DND-41 (cell line): ENCODE measurements at regions not wholly inside any gene's neighbourhood (a gene's known extent, or its start where the extent isn't known, plus 50 kb on each side); places are given as distances from the start of the nearest gene placed in this dataset.
"Not testable (repeated sequence)": the region's sequence is repeated elsewhere in the genome, so short reads cannot be mapped to it uniquely, and the experiment has no call there.

Experiments used
- ATAC-seq: fragments of 200-7000 bp; cut with Tn5 transposase; 3 replicates; pipeline ENCODE4 v1.9.1; 2021; ENCODE audit warnings: low read depth; ENCODE audit not compliant: insufficient read depth
- DNase-seq: peaks from one replicate; pipeline ENCODE4 v3.0.0-alpha.2; 2020
- H2AFZ ChIP-seq: 2 replicates; pipeline ENCODE4 v1.6.0; 2012; ENCODE audit warnings: low read depth, low read length
- H3K27ac ChIP-seq: 2 replicates; pipeline ENCODE4 v1.5.1; 2012; ENCODE audit warnings: low read length, inconsistent platforms
- H3K27me3 ChIP-seq: fragments of 200-600 bp; sonication (generic); 2 replicates; pipeline ENCODE4 v1.6.0; 2012; ENCODE audit warnings: low read length, mild to moderate bottlenecking, inconsistent platforms; ENCODE audit not compliant: insufficient read depth, poor library complexity
- H3K36me3 ChIP-seq: 2 replicates; pipeline ENCODE4 v1.5.1; 2012; ENCODE audit warnings: low read length, inconsistent platforms; ENCODE audit not compliant: insufficient read depth
- H3K4me1 ChIP-seq: 2 replicates; pipeline ENCODE4 v1.5.1; 2012; ENCODE audit warnings: mild to moderate bottlenecking, low read length; ENCODE audit not compliant: insufficient read depth
- H3K4me2 ChIP-seq: 2 replicates; pipeline ENCODE4 v1.6.0; 2012; ENCODE audit warnings: mild to moderate bottlenecking, moderate library complexity, low read length, inconsistent platforms; ENCODE audit not compliant: insufficient read depth
- H3K4me3 ChIP-seq, 2 experiments: fragments of 200-600 bp in 1 of 2; shearing (Covaris generic) in 1 of 2; 2 replicates each; pipeline ENCODE4 v1.5.1; 2012 to 2016; ENCODE audit warnings: inconsistent platforms in 2 of 2, low read length in 2 of 2, mild to moderate bottlenecking in 2 of 2, low read depth in 1 of 2, moderate library complexity in 1 of 2
- H3K79me2 ChIP-seq: 2 replicates; pipeline ENCODE4 v1.6.0; 2012; ENCODE audit warnings: low read length, inconsistent platforms; ENCODE audit not compliant: insufficient read depth
- H3K9ac ChIP-seq: 2 replicates; pipeline ENCODE4 v1.6.0; 2012; ENCODE audit warnings: low read depth, mild to moderate bottlenecking, inconsistent platforms, low read length, moderate library complexity
- H3K9me3 ChIP-seq: 2 replicates; pipeline ENCODE4 v1.5.1; 2012; ENCODE audit warnings: low read length, moderate library complexity, mild to moderate bottlenecking, inconsistent platforms; ENCODE audit not compliant: insufficient read depth, severe bottlenecking
- H4K20me1 ChIP-seq: 2 replicates; pipeline ENCODE4 v1.6.0; 2012; ENCODE audit warnings: low read length; ENCODE audit not compliant: insufficient read depth
- EZH2 ChIP-seq: IDR thresholded peaks from 3 replicates; pipeline ENCODE4 v1.6.1; 2012; ENCODE audit warnings: borderline replicate concordance, low read depth, mild to moderate bottlenecking, moderate library complexity, low read length, inconsistent platforms; ENCODE audit not compliant: severe bottlenecking
- TF ChIP-seq, protein P1 (sequence below): IDR thresholded peaks from 2 replicates; pipeline ENCODE4 v1.5.1; 2012; ENCODE audit warnings: borderline replicate concordance, low read length, moderate library complexity, mild to moderate bottlenecking; ENCODE audit not compliant: poor library complexity, severe bottlenecking; ENCODE audit errors: extremely low read depth

DNA sequence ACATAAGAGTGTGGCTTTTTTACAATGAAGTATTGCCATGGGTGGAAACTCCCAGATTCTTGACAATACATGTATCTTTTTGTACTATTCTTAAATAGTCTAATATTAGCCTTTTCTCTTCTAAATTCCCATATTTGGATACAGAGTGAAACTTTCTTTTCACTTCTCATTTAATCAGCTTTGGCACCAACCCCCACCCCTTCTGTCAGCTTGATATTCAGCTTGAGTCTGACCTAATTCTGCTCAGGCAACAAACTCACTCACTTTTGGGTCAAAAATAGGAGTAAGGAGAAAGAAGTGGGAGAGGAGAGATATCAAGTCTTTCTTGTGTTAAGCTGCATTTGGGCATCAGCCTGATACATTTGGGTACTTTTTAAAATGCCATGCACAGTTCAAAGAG, 397.5 kb downstream of the COG6 start:
- H3K79me2 ChIP-seq, result no peaks in the 10 kb centered on the region
- H3K9ac ChIP-seq, result no peak overlapping the region
- H3K27me3 ChIP-seq, result peaks cover 7% of the 10 kb centered on the region
- no peak overlapping the region for H3K27ac ChIP-seq
- H2AFZ ChIP-seq, result no peak overlapping the region
- H3K9me3 ChIP-seq, result no peaks in the 10 kb centered on the region
- no peak for ATAC-seq
- H3K36me3 ChIP-seq, result no peaks in the 10 kb centered on the region
- TF ChIP-seq, protein P1, sequence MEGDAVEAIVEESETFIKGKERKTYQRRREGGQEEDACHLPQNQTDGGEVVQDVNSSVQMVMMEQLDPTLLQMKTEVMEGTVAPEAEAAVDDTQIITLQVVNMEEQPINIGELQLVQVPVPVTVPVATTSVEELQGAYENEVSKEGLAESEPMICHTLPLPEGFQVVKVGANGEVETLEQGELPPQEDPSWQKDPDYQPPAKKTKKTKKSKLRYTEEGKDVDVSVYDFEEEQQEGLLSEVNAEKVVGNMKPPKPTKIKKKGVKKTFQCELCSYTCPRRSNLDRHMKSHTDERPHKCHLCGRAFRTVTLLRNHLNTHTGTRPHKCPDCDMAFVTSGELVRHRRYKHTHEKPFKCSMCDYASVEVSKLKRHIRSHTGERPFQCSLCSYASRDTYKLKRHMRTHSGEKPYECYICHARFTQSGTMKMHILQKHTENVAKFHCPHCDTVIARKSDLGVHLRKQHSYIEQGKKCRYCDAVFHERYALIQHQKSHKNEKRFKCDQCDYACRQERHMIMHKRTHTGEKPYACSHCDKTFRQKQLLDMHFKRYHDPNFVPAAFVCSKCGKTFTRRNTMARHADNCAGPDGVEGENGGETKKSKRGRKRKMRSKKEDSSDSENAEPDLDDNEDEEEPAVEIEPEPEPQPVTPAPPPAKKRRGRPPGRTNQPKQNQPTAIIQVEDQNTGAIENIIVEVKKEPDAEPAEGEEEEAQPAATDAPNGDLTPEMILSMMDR, result no peak
- no peak for TF ChIP-seq EZH2
- H3K4me3 ChIP-seq, result no peak overlapping the region
- no peak for DNase-seq
- no peaks in the 10 kb centered on the region for H4K20me1 ChIP-seq
- no peak overlapping the region for H3K4me2 ChIP-seq
- no peaks in the 10 kb centered on the region for H3K4me1 ChIP-seq

DNA sequence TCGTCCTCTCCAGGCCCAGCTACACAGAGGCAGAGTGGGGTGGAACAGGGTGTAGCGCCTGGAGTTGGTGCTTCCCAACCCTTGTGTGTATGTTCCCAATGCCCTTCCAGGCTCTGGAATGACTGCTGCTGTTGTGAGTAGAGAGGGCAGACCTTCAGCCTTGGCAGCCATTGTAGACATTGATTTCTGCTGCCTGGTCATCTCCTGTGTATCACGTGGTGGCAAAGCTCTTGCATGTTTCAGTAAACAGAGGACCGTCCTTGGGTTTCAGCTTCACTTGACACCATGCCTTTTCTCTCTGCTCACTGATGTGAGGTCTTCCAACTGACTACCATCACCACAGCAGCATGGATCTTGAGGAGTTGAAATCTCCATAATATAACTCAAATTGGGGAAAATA, 397.9 kb downstream of the COG6 start:
- H4K20me1 ChIP-seq, result no peaks in the 10 kb centered on the region
- no peak overlapping the region for H2AFZ ChIP-seq
- no peak overlapping the region for H3K4me3 ChIP-seq
- H3K79me2 ChIP-seq, result no peaks in the 10 kb centered on the region
- DNase-seq (no peak), ATAC-seq (no peak)
- no peak overlapping the region for H3K4me2 ChIP-seq
- TF ChIP-seq EZH2, result no peak
- TF ChIP-seq, protein P1, result no peak
- no peaks in the 10 kb centered on the region for H3K9me3 ChIP-seq
- no peak overlapping the region for H3K27ac ChIP-seq
- no peaks in the 10 kb centered on the region for H3K4me1 ChIP-seq
- no peaks in the 10 kb centered on the region for H3K36me3 ChIP-seq
- H3K27me3 ChIP-seq, result peaks cover 7% of the 10 kb centered on the region
- H3K9ac ChIP-seq, result no peak overlapping the region

DNA sequence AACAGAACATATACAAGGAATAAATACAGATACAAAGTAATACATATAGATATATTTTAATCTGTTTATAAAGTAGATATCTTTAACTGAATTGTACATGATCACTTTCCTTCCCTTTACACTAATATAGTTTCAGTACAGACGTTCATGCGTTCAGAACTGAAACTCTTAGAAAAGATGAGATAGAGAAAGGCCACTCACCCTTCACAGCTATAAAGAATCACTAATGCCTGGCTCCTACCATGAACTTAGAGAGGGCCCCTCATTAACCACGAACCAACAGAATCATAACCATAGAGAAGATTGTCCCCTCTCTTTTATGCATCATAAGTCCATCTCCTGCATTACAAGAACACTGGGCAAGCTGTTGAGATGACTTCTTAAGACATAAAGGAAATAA, 399.0 kb downstream of the COG6 start:
- not testable (repeated sequence) for H4K20me1 ChIP-seq, H2AFZ ChIP-seq, H3K27ac ChIP-seq, DNase-seq, H3K36me3 ChIP-seq, H3K9me3 ChIP-seq, H3K4me2 ChIP-seq, H3K9ac ChIP-seq, ATAC-seq, H3K79me2 ChIP-seq, H3K4me1 ChIP-seq, H3K27me3 ChIP-seq, H3K4me3 ChIP-seq

DNA sequence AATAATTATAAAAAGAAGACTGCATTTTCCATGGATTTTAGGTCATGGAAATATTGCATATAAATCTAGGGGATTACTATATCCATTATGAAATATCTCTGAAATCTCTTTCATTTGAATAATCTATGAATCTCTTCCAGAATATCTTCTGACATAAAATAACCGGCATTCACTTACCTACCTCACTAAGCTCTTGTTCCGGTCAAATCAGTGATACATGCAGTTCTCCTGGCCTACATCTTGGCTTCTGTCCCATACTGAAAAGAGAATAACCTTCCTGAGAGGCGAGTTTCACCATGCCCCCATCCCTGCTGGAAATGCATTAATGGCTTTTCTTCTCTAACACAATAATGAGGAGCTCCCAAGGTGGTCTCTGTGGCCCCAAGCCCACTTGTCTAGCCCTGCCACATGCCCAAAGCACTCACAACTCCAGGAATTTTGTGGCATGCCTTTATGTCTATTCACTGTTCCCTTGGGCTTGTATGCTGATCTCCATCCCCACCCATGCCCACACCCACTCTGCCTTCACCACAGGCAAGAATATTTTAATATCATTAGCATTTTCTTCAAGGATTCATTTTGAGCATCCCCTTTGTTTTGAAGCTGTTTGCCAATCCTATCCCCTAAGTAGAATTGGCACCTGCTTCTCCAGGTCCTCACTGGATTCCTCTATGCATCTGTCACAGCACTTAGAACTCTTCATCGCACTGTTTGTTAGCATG, 401.6 kb downstream of the COG6 start:
- Histone ChIP-seq H3K4me1 (no peaks in the 10 kb centered on the region), H3K27ac (no peak overlapping the region), H3K4me2 (no peak overlapping the region), H2AFZ (no peak overlapping the region), H3K9ac (no peak overlapping the region), H4K20me1 (no peaks in the 10 kb centered on the region), H3K27me3 (peaks cover 7% of the 10 kb centered on the region), H3K79me2 (no peaks in the 10 kb centered on the region), H3K36me3 (no peaks in the 10 kb centered on the region), H3K9me3 (no peaks in the 10 kb centered on the region), H3K4me3 (no peak overlapping the region)
- ATAC-seq (no peak), DNase-seq (no peak)
- TF ChIP-seq EZH2, result no peak
- TF ChIP-seq, protein P1, result no peak
